K562 (cell line): ENCODE measurements at regions not wholly inside any gene's neighbourhood (a gene's known extent, or its start where the extent isn't known, plus 50 kb on each side); places are given as distances from the start of the nearest gene placed in this dataset.

Experiments
- ATF2 ChIP-seq: sonication (generic); formaldehyde crosslinking; IDR thresholded peaks from 2 replicates; pipeline ENCODE4 v1.8.1; 2022; ENCODE audit warnings: missing genetic modification reagents
- HNRNPL ChIP-seq: fragments of 200-400 bp; formaldehyde crosslinking; IDR thresholded peaks from 2 replicates; pipeline ENCODE4 v1.6.1; 2017; ENCODE audit warnings: low read depth, mild to moderate bottlenecking, low read length
- JUND ChIP-seq, 2 experiments: IDR thresholded peaks; 2 replicates in 1 of 2; 3 replicates in 1 of 2; pipeline ENCODE4 v1.6.1; 2011; ENCODE audit warnings: borderline replicate concordance in 2 of 2, low read depth in 2 of 2, low read length in 2 of 2, improper control_type of control experiment in 1 of 2, missing biosample characterization in 1 of 2, missing genetic modification characterization in 1 of 2, missing genetic modification reagents in 1 of 2
- PBX2 ChIP-seq, 2 experiments: IDR thresholded peaks in 1 of 2; conservative IDR thresholded peaks in 1 of 2; 2 replicates each; pipeline ENCODE4 v1.6.1; 2016; ENCODE audit warnings: low read depth in 2 of 2, mild to moderate bottlenecking in 1 of 2, missing compliant biosample characterization in 1 of 2, missing genetic modification characterization in 1 of 2, moderate library complexity in 1 of 2
- PHB ChIP-seq: fragments of 250-450 bp; sonication (Bioruptor Pico); IDR thresholded peaks from 2 replicates; pipeline ENCODE4 v1.5.0; 2021
- REST ChIP-seq, 2 experiments: fragments of 450-650 bp; formaldehyde crosslinking in 1 of 2; IDR thresholded peaks; 2 replicates each; pipeline versions ENCODE4 v1.4.0 to v1.6.1; 2014 to 2020; ENCODE audit warnings: mild to moderate bottlenecking in 2 of 2, borderline replicate concordance in 1 of 2, low read depth in 1 of 2
- SUPT5H ChIP-seq: fragments of 450-650 bp; IDR thresholded peaks from 2 replicates; pipeline ENCODE4 v1.6.1; 2016
- TAF7 ChIP-seq: fragments of 450-650 bp; IDR thresholded peaks from 2 replicates; pipeline ENCODE4 v1.6.1; 2016; ENCODE audit warnings: missing genetic modification characterization, missing compliant biosample characterization
- TGIF2 ChIP-seq: sonication (generic); formaldehyde crosslinking; IDR thresholded peaks from 2 replicates; pipeline ENCODE4 v1.8.1; 2022; ENCODE audit warnings: mild to moderate bottlenecking, missing genetic modification reagents, moderate library complexity
- ZNF174 ChIP-seq: fragments of 250-450 bp; sonication (Bioruptor Pico); IDR thresholded peaks from 2 replicates; pipeline ENCODE4 v1.4.0; 2020; ENCODE audit warnings: mild to moderate bottlenecking
- ZNF24 ChIP-seq: fragments of 450-650 bp; IDR thresholded peaks from 2 replicates; pipeline ENCODE4 v1.6.1; 2016
- ZNF436 ChIP-seq: fragments of 250-450, 450-650 bp; sonication (Bioruptor Pico); formaldehyde crosslinking; IDR thresholded peaks from 2 replicates; pipeline ENCODE4 v1.7.0; 2020; ENCODE audit warnings: mild to moderate bottlenecking

GRCh38 chr1:108327534-108328466 lies 83.9 kb upstream of the NBPF4 start (continued):
- TF ChIP-seq REST (IDR thresholded peaks at IDR 0.05; ENCODE audit: borderline replicate concordance), result peak; percentile 76; the same call in 1 of the 2 replicates
- TF ChIP-seq REST (CRISPR knock-in tag; IDR thresholded peaks at IDR 0.05; ENCODE audit: low read depth), result no peak
- TF ChIP-seq TGIF2 (CRISPR knock-in tag), result no peak
- TF ChIP-seq HNRNPL, result no peak
- no peak for TF ChIP-seq ATF2 (CRISPR knock-in tag)
- TF ChIP-seq ZNF24, result no peak; the same call in 1 of the 2 replicates
- TF ChIP-seq ZNF436 (CRISPR knock-in tag), result no peak
- no peak for TF ChIP-seq JUND (IDR thresholded peaks at IDR 0.05; ENCODE audit: borderline replicate concordance, low read depth, low read length)
- TF ChIP-seq JUND (tag; IDR thresholded peaks at IDR 0.05; ENCODE audit: borderline replicate concordance, low read depth, low read length), result no peak
- TF ChIP-seq PBX2 (CRISPR knock-in tag; IDR thresholded peaks at IDR 0.05; ENCODE audit: low read depth), result no peak
- TF ChIP-seq PBX2 (tag; conservative IDR thresholded peaks at IDR 0.05; ENCODE audit: low read depth), result peak; percentile 51; the same call in 1 of the 2 replicates
- no peak for TF ChIP-seq ZNF174 (CRISPR knock-in tag)
- no peak for TF ChIP-seq SUPT5H
- TF ChIP-seq TAF7 (tag), result no peak
- TF ChIP-seq PHB (CRISPR knock-in tag), result no peak
